DMS79 treated with DMSO at 0.1 percent for 48 hours (cell line): ENCODE measurements at regions not wholly inside any gene's neighbourhood (a gene's known extent, or its start where the extent isn't known, plus 50 kb on each side); places are given as distances from the start of the nearest gene placed in this dataset.
"Not testable (repeated sequence)": the region's sequence is repeated elsewhere in the genome, so short reads cannot be mapped to it uniquely, and the experiment has no call there.

Experiments used
- DNase-seq: peaks from one replicate; lab custom pipeline; 2025; lab: John Stamatoyannopoulos, UW

DNA sequence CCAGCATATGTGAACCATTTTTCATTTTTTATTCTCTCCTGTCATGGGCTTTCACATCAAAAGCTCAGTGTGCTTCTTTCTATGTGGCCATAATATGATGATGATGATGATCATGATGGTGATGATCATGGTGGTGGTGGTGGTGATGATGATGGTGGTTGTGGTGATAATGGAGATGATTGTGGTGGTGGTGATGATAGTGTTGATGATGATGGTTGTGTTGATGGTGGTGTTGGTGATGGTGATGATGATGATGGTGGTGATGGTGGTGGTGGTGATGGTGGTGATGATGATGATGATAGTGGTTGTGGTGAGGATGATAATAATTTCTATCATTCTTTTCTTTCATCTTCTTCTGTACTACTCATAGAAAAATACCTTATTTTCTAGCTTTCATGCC is 413.1 kb upstream of the VSTM2A start:
- DNase-seq: no peak

DNA sequence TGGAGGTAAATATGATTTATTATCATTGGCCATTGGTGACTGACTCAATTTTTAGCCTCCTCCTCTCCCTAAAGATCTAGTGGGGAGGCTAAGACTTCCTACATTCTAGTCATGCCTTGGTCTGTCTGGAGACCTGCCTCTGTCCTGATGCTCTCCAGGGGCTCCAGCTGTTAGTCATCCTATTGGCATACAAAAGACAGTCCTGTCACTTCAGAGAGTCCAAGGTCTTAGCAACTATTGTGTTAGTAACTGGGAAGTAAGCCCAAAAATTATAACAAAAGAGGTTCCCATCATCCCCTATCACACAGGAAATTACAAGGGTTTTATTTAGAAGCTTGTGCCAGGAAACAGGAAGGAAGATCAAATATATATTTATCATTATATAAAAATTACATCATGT is 400.6 kb upstream of the VSTM2A start:
- no peak for DNase-seq

GRCh38 chr7:54145716-54146115 is 396.5 kb upstream of the VSTM2A start:
- DNase-seq: no peak

- no peak for DNase-seq
These were observed 388.7 kb upstream of the VSTM2A start for GRCh38 chr7:54153462-54153861.

DNA sequence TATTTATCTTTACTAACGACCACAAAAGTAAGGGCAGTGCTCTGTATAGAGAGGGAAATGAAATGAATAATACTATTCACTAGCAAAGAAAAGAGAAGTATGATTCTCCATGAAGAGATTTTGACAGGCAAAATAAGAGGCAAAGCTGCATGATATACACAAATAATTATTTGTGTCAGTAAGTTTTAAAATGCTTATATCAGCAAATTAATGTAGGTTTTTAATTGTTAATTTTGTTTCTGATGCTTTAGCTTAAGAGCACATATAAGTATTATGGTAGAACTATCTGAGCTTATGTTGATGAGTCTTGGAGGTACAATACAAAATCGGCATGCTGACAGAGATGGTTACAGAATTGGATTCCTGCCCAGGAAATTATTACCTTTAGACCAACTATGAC is 383.1 kb upstream of the VSTM2A start:
- no peak for DNase-seq

- no peak for DNase-seq
These were observed 380.6 kb upstream of the VSTM2A start for GRCh38 chr7:54161621-54162020.

- no peak for DNase-seq
These were observed 375.8 kb upstream of the VSTM2A start for GRCh38 chr7:54166419-54166818.

- DNase-seq: no peak
These were observed 362.7 kb upstream of the VSTM2A start for GRCh38 chr7:54179321-54180029.

DNA sequence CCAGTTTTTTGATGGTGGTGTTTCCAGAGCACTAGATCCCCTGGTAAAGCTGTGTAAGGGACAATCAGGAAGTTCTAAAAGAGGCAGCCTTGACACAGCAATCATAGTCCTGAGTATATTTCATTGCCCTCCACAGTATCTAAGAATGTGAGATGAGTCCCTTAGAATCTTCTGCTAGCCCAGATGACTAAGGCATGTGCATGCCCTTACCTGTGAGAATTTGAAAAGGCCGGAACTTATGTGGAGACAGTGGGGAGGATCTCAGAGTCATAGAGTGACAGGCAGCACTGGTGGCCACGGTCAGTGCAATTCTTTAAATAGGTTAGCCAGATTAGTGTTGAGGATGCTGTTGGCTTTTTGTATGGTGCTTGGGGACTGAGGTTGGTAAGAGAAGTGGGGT is 361.4 kb upstream of the VSTM2A start:
- no peak for DNase-seq

DNA sequence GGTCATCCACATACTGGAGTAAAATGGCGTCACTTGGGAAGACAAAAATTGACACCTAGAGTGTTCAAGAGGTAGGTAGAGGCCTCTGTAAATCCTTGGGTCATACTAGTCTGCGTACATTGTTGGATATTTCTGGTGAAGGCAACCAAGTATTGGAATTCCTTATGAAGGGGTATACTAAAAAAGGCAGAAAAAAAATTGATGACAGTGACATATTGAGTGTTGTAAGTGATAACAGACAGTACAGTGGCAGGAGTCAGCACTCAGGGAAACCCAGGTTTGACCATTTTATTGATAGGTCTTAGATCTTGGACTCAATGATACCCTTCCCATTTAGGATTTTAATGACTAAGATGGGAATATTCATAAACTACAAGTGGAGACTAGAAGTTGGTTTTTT is 359.1 kb upstream of the VSTM2A start:
- no peak for DNase-seq

- DNase-seq: no peak
These were observed 355.8 kb upstream of the VSTM2A start for GRCh38 chr7:54186336-54186735.

GRCh38 chr7:54187886-54188685 is 354.1 kb upstream of the VSTM2A start:
- no peak for DNase-seq

GRCh38 chr7:54188843-54189242 is 353.3 kb upstream of the VSTM2A start:
- no peak for DNase-seq

DNA sequence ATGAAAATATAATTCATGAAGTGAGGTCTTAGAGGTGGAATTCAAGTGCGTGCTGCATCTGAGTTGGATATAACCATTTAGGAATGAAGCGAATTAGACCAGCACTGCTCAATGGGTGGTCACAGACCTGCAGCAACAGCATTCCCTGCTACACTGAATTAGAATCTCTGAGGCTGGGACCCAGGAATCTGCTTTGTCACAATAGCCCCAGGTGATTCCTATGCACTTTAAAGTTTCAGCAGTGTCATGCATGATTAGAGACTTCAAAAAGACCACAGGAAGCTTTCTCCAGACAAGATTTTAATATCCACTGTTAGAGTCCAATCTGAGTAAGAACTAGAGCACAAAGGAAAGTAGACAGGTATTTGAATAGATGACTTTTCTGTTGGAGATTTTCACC is 352.8 kb upstream of the VSTM2A start:
- no peak for DNase-seq

DNA sequence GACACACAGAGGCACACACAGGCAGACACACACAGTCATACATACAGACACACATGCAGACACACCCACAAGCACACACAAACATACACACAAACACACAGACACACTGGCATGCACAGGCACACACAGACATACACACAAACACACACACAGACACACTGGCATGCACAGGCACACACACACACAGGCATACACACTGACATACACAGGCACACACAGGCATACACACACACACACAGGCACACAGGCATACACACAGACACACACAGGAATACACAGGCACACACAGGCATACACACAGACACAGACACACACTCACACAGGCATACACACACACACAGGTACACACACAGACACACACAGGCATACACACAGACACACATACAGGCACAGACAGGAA is 340.7 kb upstream of the VSTM2A start:
- DNase-seq: no peak

GRCh38 chr7:54215424-54215823 is 326.8 kb upstream of the VSTM2A start:
- DNase-seq: no peak

- not testable (repeated sequence) for DNase-seq
These were observed 316.1 kb upstream of the VSTM2A start for GRCh38 chr7:54226030-54226429.

DNA sequence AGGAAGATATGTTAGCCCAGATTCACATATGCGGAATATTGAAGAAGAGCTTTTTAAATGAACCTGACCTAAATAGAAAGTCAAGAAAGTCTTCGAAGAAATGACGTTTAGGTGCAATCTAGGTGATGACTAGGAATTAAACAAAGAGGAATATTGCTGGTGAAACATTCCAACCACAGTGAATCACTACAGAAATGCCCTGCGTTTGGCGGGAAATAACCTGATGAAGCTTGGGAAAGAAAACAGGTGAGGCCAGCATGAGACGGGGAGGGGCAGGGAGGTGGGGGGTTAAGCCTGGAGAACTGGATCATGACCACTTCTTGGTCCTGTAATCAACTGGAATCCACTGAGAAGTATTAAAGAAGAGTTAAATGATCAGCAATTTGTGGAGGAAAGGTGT is 299.4 kb upstream of the VSTM2A start:
- no peak for DNase-seq

DNA sequence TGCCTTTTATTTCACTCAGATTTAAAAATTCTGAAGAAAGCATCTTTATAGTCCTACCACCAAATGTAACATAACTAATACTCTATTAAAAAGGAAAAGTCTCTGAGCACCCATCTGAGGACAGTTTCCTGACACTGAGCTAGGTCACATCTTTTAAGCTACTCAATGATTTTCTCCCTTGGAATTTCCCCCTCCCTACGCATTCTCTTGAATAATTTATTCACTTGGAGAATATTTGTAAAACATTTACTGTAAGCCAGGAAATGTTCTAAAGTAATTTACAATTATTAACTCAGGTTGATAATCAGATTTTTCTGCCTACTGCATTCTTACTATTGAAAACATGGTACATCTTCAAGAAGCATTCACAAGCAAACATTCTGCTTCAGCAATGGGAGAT is 297.2 kb upstream of the VSTM2A start:
- DNase-seq: no peak

DNA sequence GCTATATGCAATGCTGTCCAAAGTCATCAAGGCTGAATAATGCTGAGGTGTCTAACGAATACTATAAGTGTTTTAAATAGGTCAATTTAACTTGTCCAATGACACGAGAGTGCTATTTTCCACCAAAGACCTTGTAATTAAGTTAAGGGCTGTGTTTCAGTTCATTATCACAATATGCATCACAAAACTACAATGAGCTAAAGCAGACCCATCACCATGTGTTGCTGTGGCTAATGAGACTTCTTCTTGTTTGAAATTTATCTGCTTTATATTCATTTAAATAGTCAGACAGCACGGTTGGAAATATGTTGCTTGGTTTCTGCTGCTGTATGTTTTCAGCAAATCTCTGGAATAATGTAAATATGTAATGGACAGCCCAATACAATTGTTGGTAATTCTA is 292.5 kb upstream of the VSTM2A start:
- no peak for DNase-seq

- DNase-seq: no peak
These were observed 289.7 kb upstream of the VSTM2A start for GRCh38 chr7:54252256-54253035.

- no peak for DNase-seq
These were observed 289.2 kb upstream of the VSTM2A start for GRCh38 chr7:54253036-54253373.

GRCh38 chr7:54255242-54255641 is 286.9 kb upstream of the VSTM2A start:
- DNase-seq: no peak
